ENCODE measurements at regions not wholly inside any gene's neighbourhood (a gene's known extent, or its start where the extent isn't known, plus 50 kb on each side); places are given as distances from the start of the nearest gene placed in this dataset.

DNA sequence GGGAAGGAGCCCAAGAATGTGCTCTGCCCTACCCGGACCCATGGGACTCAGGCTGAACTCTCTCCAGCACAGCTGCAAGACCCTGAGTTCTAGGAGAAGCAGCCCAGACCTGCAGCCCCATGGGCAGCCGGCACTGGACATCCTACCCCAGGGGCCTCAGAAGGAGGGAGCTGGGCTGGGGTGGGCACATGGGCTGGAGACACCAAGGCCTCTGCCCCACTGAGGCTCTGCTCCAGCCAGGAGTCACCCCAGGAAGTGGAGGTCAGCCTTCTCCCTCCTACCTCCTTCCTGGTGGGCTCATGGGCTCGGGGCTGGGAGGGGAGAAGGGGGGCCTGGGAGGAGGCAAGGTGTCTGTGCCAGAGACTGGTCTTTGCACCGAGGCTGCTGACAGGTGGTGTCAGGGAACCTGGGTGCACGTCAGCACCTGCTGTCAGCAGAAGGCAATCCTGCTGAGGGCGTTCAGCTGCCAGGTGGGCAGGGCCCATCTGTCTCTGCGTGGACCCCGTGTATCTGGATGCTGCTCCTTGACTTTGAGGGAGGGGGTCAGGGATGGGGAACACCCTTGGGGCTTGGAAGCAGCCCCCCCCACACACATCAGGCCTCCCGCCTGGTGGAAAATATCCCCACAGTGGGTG, 95.2 kb downstream of the PDGFA start:
- H3K9me3 ChIP-seq (ENCODE audit: control insufficient read depth, low read depth, low read length) = no peaks in the 10 kb centered on the region
- no peak overlapping the region for H3K4me2 ChIP-seq (ENCODE audit: control insufficient read depth, extremely low read depth, insufficient read depth, low read depth, low read length)
- no peak overlapping the region for H2AFZ ChIP-seq (ENCODE audit: control insufficient read depth, low read length)
- DNase-seq (ENCODE audit: low read depth, low spot score) = no peak
- no peaks in the 10 kb centered on the region for H3K36me3 ChIP-seq (ENCODE audit: control insufficient read depth in 2 of 2, extremely low read depth in 1 of 2, insufficient read depth in 2 of 2, low read length in 2 of 2)
- peaks cover 4% of the 10 kb centered on the region for H3K4me1 ChIP-seq (ENCODE audit: control insufficient read depth, extremely low read depth, insufficient read depth, low read length)
- TF ChIP-seq EZH2 (IDR thresholded peaks at IDR 0.05; ENCODE audit: low read length) = peak; percentile 8
- TF ChIP-seq, protein P1, sequence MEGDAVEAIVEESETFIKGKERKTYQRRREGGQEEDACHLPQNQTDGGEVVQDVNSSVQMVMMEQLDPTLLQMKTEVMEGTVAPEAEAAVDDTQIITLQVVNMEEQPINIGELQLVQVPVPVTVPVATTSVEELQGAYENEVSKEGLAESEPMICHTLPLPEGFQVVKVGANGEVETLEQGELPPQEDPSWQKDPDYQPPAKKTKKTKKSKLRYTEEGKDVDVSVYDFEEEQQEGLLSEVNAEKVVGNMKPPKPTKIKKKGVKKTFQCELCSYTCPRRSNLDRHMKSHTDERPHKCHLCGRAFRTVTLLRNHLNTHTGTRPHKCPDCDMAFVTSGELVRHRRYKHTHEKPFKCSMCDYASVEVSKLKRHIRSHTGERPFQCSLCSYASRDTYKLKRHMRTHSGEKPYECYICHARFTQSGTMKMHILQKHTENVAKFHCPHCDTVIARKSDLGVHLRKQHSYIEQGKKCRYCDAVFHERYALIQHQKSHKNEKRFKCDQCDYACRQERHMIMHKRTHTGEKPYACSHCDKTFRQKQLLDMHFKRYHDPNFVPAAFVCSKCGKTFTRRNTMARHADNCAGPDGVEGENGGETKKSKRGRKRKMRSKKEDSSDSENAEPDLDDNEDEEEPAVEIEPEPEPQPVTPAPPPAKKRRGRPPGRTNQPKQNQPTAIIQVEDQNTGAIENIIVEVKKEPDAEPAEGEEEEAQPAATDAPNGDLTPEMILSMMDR (optimal IDR thresholded peaks at IDR 0.05 in 1 of 3, IDR thresholded peaks at IDR 0.05 in 1 of 3, conservative IDR thresholded peaks at IDR 0.05 in 1 of 3; ENCODE audit: extremely low read depth in 1 of 3, insufficient read depth in 2 of 3, low read length in 3 of 3) = peak in 1 of 3 experiments; percentile 1
- no peak overlapping the region for H3K9ac ChIP-seq (ENCODE audit: control insufficient read depth, extremely low read depth, insufficient read depth, low read length)
- H3K4me3 ChIP-seq (ENCODE audit: control insufficient read depth in 2 of 3, extremely low read depth in 1 of 3, insufficient read depth in 2 of 3, low read depth in 1 of 3, low read length in 3 of 3) = no peak overlapping the region
- no peak for FAIRE-seq
- dilution Hi-C loops (cut with MboI; ENCODE audit: extremely low pct_ligation_motif_present, low sequenced_read_pairs) = no loop called here
- no peaks in the 10 kb centered on the region for H4K20me1 ChIP-seq (ENCODE audit: control insufficient read depth, extremely low read depth, insufficient read depth, low read length)
- H3K9me1 ChIP-seq (ENCODE audit: control insufficient read depth, extremely low read depth, insufficient read depth, low read length) = no peaks in the 10 kb centered on the region
- H3K79me2 ChIP-seq (ENCODE audit: control insufficient read depth, insufficient read depth, low read length) = no peaks in the 10 kb centered on the region
- H3K27ac ChIP-seq (ENCODE audit: control insufficient read depth, insufficient read depth, low read length) = no peak overlapping the region
- H3K27me3 ChIP-seq (ENCODE audit: control insufficient read depth, extremely low read depth, insufficient read depth, low read length) = peaks cover 23% of the 10 kb centered on the region

DNA sequence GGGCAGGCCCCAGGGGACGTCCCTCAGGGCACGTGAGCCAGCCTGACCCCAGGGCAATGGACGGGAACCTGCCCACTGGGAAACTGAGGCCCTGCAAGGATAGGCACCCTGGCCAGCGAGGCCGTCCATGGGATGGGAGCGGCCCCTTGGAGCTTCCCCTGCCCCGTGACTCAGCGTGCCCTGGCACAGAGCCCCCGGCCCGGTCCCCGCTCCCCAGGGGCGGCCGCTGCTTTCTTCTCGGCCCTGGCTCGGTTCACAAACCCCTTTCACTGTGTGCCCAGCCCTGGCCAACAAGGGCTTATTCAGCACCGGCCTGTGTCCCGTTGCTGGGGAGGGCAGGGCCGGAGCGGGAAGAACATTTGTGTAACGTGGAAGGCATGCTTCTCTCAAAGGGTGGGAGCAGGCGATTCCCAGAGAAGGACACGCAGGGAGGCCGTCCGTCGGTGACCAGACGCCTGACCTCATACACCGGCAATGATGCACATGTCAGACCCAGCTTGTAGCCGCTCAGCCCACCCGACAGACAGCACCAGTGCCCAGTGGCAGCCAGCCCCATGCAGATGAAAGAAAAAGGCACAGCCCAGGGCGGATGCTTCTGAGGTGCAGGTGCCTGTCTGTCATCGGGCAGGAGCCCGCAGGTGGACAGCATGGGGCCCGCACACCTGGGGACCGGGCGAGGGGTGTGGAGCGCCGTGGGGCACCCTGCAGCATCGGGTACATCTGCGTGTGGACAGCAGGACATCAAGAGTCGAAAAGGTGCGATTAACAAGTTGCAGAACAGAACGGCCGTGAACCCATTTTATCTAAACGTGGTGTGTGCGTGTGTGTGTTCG, 94.5 kb downstream of the PDGFA start:
- TF ChIP-seq, protein P1 (optimal IDR thresholded peaks at IDR 0.05 in 1 of 3, IDR thresholded peaks at IDR 0.05 in 1 of 3, conservative IDR thresholded peaks at IDR 0.05 in 1 of 3; ENCODE audit: extremely low read depth in 1 of 3, insufficient read depth in 2 of 3, low read length in 3 of 3) = no peak
- TF ChIP-seq EZH2 (IDR thresholded peaks at IDR 0.05; ENCODE audit: low read length) = peak; percentile 54
- no peak overlapping the region for H3K27ac ChIP-seq (ENCODE audit: control insufficient read depth, insufficient read depth, low read length)
- H3K36me3 ChIP-seq (ENCODE audit: control insufficient read depth in 2 of 2, extremely low read depth in 1 of 2, insufficient read depth in 2 of 2, low read length in 2 of 2) = no peaks in the 10 kb centered on the region
- peaks cover 4% of the 10 kb centered on the region for H3K4me1 ChIP-seq (ENCODE audit: control insufficient read depth, extremely low read depth, insufficient read depth, low read length)
- no peak overlapping the region for H3K4me3 ChIP-seq (ENCODE audit: control insufficient read depth in 2 of 3, extremely low read depth in 1 of 3, insufficient read depth in 2 of 3, low read depth in 1 of 3, low read length in 3 of 3)
- no peaks in the 10 kb centered on the region for H3K9me3 ChIP-seq (ENCODE audit: control insufficient read depth, low read depth, low read length)
- no peak for DNase-seq (ENCODE audit: low read depth, low spot score)
- H3K79me2 ChIP-seq (ENCODE audit: control insufficient read depth, insufficient read depth, low read length) = no peaks in the 10 kb centered on the region
- H4K20me1 ChIP-seq (ENCODE audit: control insufficient read depth, extremely low read depth, insufficient read depth, low read length) = no peaks in the 10 kb centered on the region
- no peaks in the 10 kb centered on the region for H3K9me1 ChIP-seq (ENCODE audit: control insufficient read depth, extremely low read depth, insufficient read depth, low read length)
- dilution Hi-C loops (cut with MboI; ENCODE audit: extremely low pct_ligation_motif_present, low sequenced_read_pairs) = no loop called here
- H2AFZ ChIP-seq (ENCODE audit: control insufficient read depth, low read length) = no peak overlapping the region
- H3K27me3 ChIP-seq (ENCODE audit: control insufficient read depth, extremely low read depth, insufficient read depth, low read length) = peaks cover 23% of the 10 kb centered on the region
- no peak for FAIRE-seq
- no peak overlapping the region for H3K9ac ChIP-seq (ENCODE audit: control insufficient read depth, extremely low read depth, insufficient read depth, low read length)
- H3K4me2 ChIP-seq (ENCODE audit: control insufficient read depth, extremely low read depth, insufficient read depth, low read depth, low read length) = no peak overlapping the region

All from keratinocyte (primary cell).